GM23338 (cell line): ENCODE measurements at regions not wholly inside any gene's neighbourhood (a gene's known extent, or its start where the extent isn't known, plus 50 kb on each side); places are given as distances from the start of the nearest gene placed in this dataset.

Experiments
- ATAC-seq: fragments of 200-7000 bp; cut with Tn5 transposase; 3 replicates; pipeline ENCODE4 v1.9.1; 2020
- DNase-seq: peaks from one replicate; pipeline ENCODE4 v3.0.0-alpha.2; 2015; ENCODE audit warnings: low spot score
- H2AFZ ChIP-seq: fragments of 200-600 bp; sonication (generic); 2 replicates; pipeline ENCODE4 v1.8.0; 2016; ENCODE audit warnings: antibody characterized with exemption, mild to moderate bottlenecking, moderate library complexity
- H3F3A ChIP-seq: fragments of 200-600 bp; sonication (generic); replicated peaks from 2 replicates; pipeline ENCODE4 v1.8.0; 2017; ENCODE audit warnings: antibody characterized with exemption, mixed run types, low read depth
- H3K27ac ChIP-seq: fragments of 200-600 bp; sonication (generic); 2 replicates; pipeline ENCODE4 v1.6.1; 2016; ENCODE audit warnings: low read depth
- H3K27me3 ChIP-seq: fragments of 200-600 bp; sonication (generic); 2 replicates; pipeline ENCODE4 v1.8.0; 2016; ENCODE audit warnings: mild to moderate bottlenecking, mixed run types, moderate library complexity; ENCODE audit not compliant: insufficient read depth
- H3K36me3 ChIP-seq: fragments of 200-600 bp; sonication (generic); 2 replicates; pipeline ENCODE4 v1.8.0; 2016; ENCODE audit warnings: mild to moderate bottlenecking; ENCODE audit not compliant: insufficient read depth
- H3K4me1 ChIP-seq: fragments of 200-600 bp; sonication (generic); 2 replicates; pipeline ENCODE4 v1.8.0; 2016; ENCODE audit warnings: mild to moderate bottlenecking, moderate library complexity; ENCODE audit not compliant: insufficient read depth
- H3K4me2 ChIP-seq: fragments of 200-600 bp; sonication (generic); 2 replicates; pipeline ENCODE4 v1.7.1; 2017; ENCODE audit warnings: mixed run types
- H3K4me3 ChIP-seq: fragments of 200-600 bp; sonication (generic); 2 replicates; pipeline ENCODE4 v1.6.1; 2016; ENCODE audit warnings: mixed run types
- H3K79me2 ChIP-seq: fragments of 200-600 bp; sonication (generic); replicated peaks from 2 replicates; pipeline ENCODE4 v1.8.0; 2017; ENCODE audit warnings: mild to moderate bottlenecking; ENCODE audit not compliant: insufficient read depth
- H3K9me2 ChIP-seq: fragments of 200-600 bp; sonication (generic); 2 replicates; pipeline ENCODE4 v1.8.0; 2017; ENCODE audit not compliant: insufficient read depth
- H4K20me1 ChIP-seq: fragments of 200-600 bp; sonication (generic); replicated peaks from 2 replicates; pipeline ENCODE4 v1.8.0; 2017; ENCODE audit warnings: mild to moderate bottlenecking; ENCODE audit not compliant: insufficient read depth
- H3K27ac Mint-ChIP-seq: 2 replicates; pipeline ENCODE4 v1.8.0; 2020; ENCODE audit warnings: inconsistent platforms, mild to moderate bottlenecking, moderate library complexity, mixed read lengths
- H3K27me3 Mint-ChIP-seq: 3 replicates; pipeline ENCODE4 v1.8.0; 2022; ENCODE audit warnings: low read depth, mild to moderate bottlenecking, moderate library complexity, mixed read lengths, inconsistent platforms; ENCODE audit not compliant: insufficient read depth, poor library complexity
- H3K36me3 Mint-ChIP-seq: 3 replicates; pipeline ENCODE4 v1.8.0; 2021; ENCODE audit warnings: low read depth, mild to moderate bottlenecking, inconsistent platforms, moderate library complexity, mixed read lengths
- H3K4me1 Mint-ChIP-seq: 3 replicates; pipeline ENCODE4 v1.8.0; 2020; ENCODE audit warnings: mild to moderate bottlenecking, inconsistent platforms, mixed read lengths
- H3K4me3 Mint-ChIP-seq: 3 replicates; pipeline ENCODE4 v1.8.0; 2021; ENCODE audit warnings: moderate library complexity, mild to moderate bottlenecking, inconsistent platforms, mixed read lengths
- H3K9me3 Mint-ChIP-seq: 3 replicates; pipeline ENCODE4 v1.8.0; 2020; ENCODE audit warnings: moderate library complexity, mild to moderate bottlenecking, inconsistent platforms, mixed read lengths
- CREB1 ChIP-seq: fragments of 250-450 bp; sonication (Bioruptor Pico); IDR thresholded peaks from 2 replicates; pipeline ENCODE4 v1.5.0; 2020; ENCODE audit warnings: low read depth, mild to moderate bottlenecking, moderate library complexity
- CTCF ChIP-seq, 2 experiments: fragments of 200-600 bp in 1 of 2; sonication (generic) in 1 of 2; conservative IDR thresholded peaks; 2 replicates each; pipeline versions ENCODE4 v1.5.1 to v1.6.1; 2016 to 2017; ENCODE audit warnings: antibody characterized with exemption in 2 of 2, low read depth in 2 of 2, mild to moderate bottlenecking in 2 of 2, moderate library complexity in 1 of 2
- EZH2 ChIP-seq: fragments of 200-600 bp; sonication (generic); IDR thresholded peaks from one replicate; pipeline ENCODE4 v1.8.0; 2017; ENCODE audit warnings: antibody characterized with exemption, mild to moderate bottlenecking, low read depth; ENCODE audit not compliant: unreplicated experiment
- EZH2phosphoT487 ChIP-seq: fragments of 200-600 bp; sonication (generic); IDR thresholded peaks from one replicate; pipeline ENCODE4 v1.8.1; 2018; ENCODE audit warnings: antibody characterized with exemption; ENCODE audit not compliant: unreplicated experiment
- JUNB ChIP-seq: IDR thresholded peaks from one replicate; pipeline ENCODE4 v1.6.1; 2016; ENCODE audit warnings: antibody characterized with exemption; ENCODE audit not compliant: unreplicated experiment
- NANOG ChIP-seq: IDR thresholded peaks from 2 replicates; pipeline ENCODE4 v1.6.1; 2016; ENCODE audit warnings: antibody characterized with exemption, borderline replicate concordance
- STAT1 ChIP-seq: IDR thresholded peaks from one replicate; pipeline ENCODE4 v1.6.1; 2016; ENCODE audit warnings: antibody characterized with exemption; ENCODE audit not compliant: unreplicated experiment
- ZNF462 ChIP-seq: fragments of 250-450 bp; sonication (Bioruptor Pico); IDR thresholded peaks from 2 replicates; pipeline ENCODE4 v1.5.0; 2020; ENCODE audit warnings: mild to moderate bottlenecking, moderate library complexity
- TF ChIP-seq, protein P1 (sequence below): IDR thresholded peaks from 2 replicates; pipeline ENCODE4 v1.6.1; 2016; ENCODE audit warnings: antibody characterized with exemption
- TF ChIP-seq, protein P2 (sequence below): IDR thresholded peaks from one replicate; pipeline ENCODE4 v1.6.1; 2018; ENCODE audit warnings: antibody characterized with exemption; ENCODE audit not compliant: unreplicated experiment

- TF ChIP-seq NANOG (no peak), EZH2phosphoT487 (no peak), CREB1 (no peak), JUNB (no peak), STAT1 (no peak), EZH2 (no peak), CTCF (conservative IDR thresholded peaks at IDR 0.05; ENCODE audit: low read depth in 2 of 2) (no peak), ZNF462 (CRISPR knock-in tag) (no peak)
- TF ChIP-seq, protein P1, sequence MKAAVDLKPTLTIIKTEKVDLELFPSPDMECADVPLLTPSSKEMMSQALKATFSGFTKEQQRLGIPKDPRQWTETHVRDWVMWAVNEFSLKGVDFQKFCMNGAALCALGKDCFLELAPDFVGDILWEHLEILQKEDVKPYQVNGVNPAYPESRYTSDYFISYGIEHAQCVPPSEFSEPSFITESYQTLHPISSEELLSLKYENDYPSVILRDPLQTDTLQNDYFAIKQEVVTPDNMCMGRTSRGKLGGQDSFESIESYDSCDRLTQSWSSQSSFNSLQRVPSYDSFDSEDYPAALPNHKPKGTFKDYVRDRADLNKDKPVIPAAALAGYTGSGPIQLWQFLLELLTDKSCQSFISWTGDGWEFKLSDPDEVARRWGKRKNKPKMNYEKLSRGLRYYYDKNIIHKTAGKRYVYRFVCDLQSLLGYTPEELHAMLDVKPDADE = no peak
- TF ChIP-seq, protein P2, sequence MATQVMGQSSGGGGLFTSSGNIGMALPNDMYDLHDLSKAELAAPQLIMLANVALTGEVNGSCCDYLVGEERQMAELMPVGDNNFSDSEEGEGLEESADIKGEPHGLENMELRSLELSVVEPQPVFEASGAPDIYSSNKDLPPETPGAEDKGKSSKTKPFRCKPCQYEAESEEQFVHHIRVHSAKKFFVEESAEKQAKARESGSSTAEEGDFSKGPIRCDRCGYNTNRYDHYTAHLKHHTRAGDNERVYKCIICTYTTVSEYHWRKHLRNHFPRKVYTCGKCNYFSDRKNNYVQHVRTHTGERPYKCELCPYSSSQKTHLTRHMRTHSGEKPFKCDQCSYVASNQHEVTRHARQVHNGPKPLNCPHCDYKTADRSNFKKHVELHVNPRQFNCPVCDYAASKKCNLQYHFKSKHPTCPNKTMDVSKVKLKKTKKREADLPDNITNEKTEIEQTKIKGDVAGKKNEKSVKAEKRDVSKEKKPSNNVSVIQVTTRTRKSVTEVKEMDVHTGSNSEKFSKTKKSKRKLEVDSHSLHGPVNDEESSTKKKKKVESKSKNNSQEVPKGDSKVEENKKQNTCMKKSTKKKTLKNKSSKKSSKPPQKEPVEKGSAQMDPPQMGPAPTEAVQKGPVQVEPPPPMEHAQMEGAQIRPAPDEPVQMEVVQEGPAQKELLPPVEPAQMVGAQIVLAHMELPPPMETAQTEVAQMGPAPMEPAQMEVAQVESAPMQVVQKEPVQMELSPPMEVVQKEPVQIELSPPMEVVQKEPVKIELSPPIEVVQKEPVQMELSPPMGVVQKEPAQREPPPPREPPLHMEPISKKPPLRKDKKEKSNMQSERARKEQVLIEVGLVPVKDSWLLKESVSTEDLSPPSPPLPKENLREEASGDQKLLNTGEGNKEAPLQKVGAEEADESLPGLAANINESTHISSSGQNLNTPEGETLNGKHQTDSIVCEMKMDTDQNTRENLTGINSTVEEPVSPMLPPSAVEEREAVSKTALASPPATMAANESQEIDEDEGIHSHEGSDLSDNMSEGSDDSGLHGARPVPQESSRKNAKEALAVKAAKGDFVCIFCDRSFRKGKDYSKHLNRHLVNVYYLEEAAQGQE = no peak
- Mint-ChIP-seq H3K27me3 (no peaks in the 10 kb centered on the region), H3K36me3 (no peaks in the 10 kb centered on the region), H3K4me1 (peaks cover 25% of the 10 kb centered on the region), H3K9me3 (no peaks in the 10 kb centered on the region), H3K4me3 (no peak overlapping the region), H3K27ac (peak overlapping the region; percentile 83)
- no peaks in the 10 kb centered on the region for H4K20me1 ChIP-seq
- H3K79me2 ChIP-seq = no peaks in the 10 kb centered on the region
- DNase-seq = peak; percentile 61
- peak overlapping the region; percentile 84 for H3K27ac ChIP-seq
- no peaks in the 10 kb centered on the region for H3F3A ChIP-seq
- ATAC-seq = peak; percentile 86
- peak overlapping the region; percentile 44 for H3K4me2 ChIP-seq
- H3K9me2 ChIP-seq = no peaks in the 10 kb centered on the region
- no peaks in the 10 kb centered on the region for H3K27me3 ChIP-seq
- no peaks in the 10 kb centered on the region for H3K36me3 ChIP-seq
- peak overlapping the region; percentile 76; the same call in 1 of the 2 replicates for H2AFZ ChIP-seq
- H3K4me3 ChIP-seq = peak overlapping the region; percentile 12; the same call in 1 of the 2 replicates
- peaks cover 20% of the 10 kb centered on the region for H3K4me1 ChIP-seq
Observed at GRCh38 chr12:86837246-86837645, 581.1 kb upstream of the MGAT4C start.
